Limb (tissue), 2 donors: ENCODE measurements at regions not wholly inside any gene's neighbourhood (a gene's known extent, or its start where the extent isn't known, plus 50 kb on each side); places are given as distances from the start of the nearest gene placed in this dataset.
A peak's percentile ranks its signal among the peaks of the same experiment; 100 is the strongest.

Source experiments
- DNase-seq, 2 donors: peaks; one replicate each; pipeline ENCODE4 v3.0.0-alpha.2; 2016; ENCODE audit errors: extremely low spot score in 2 of 2

GRCh38 chr12:123078120-123078465 is 72.8 kb downstream of the PITPNM2 start:
- DNase-seq, result peak in 1 of 2 donors; percentile 66

GRCh38 chr12:123077298-123078119 is 73.4 kb downstream of the PITPNM2 start:
- no peak for DNase-seq

- no peak for DNase-seq
Measured at GRCh38 chr12:123076604-123077297, 74.1 kb downstream of the PITPNM2 start.

- peak in 1 of 2 donors; percentile 65 for DNase-seq
Measured at GRCh38 chr12:123075646-123076171, 75.2 kb downstream of the PITPNM2 start.

GRCh38 chr12:123075087-123075645 is 75.7 kb downstream of the PITPNM2 start:
- no peak for DNase-seq

GRCh38 chr12:123073962-123074801 is 76.7 kb downstream of the PITPNM2 start:
- no peak for DNase-seq

GRCh38 chr12:123073292-123073691 is 77.6 kb downstream of the PITPNM2 start:
- no peak for DNase-seq

GRCh38 chr12:123071857-123072256 is 79.0 kb downstream of the PITPNM2 start:
- no peak for DNase-seq

- DNase-seq, result no peak
Measured at GRCh38 chr12:123071099-123071800, 79.6 kb downstream of the PITPNM2 start.

- no peak for DNase-seq
Measured at GRCh38 chr12:123070267-123071081, 80.4 kb downstream of the PITPNM2 start.

- DNase-seq, result no peak
Measured at GRCh38 chr12:123069436-123070266, 81.2 kb downstream of the PITPNM2 start.

- DNase-seq, result no peak
Measured at GRCh38 chr12:123067654-123068053, 83.2 kb downstream of the PITPNM2 start.

- no peak for DNase-seq
Measured at GRCh38 chr12:123066384-123066710, 84.5 kb downstream of the PITPNM2 start.

GRCh38 chr12:123065676-123066383 is 85.1 kb downstream of the PITPNM2 start:
- DNase-seq, result no peak

GRCh38 chr12:123064885-123065619 is 84.6 kb downstream of the ARL6IP4 start:
- DNase-seq, result no peak

GRCh38 chr12:123064366-123064765 is 83.9 kb downstream of the ARL6IP4 start:
- no peak for DNase-seq

- no peak for DNase-seq
Measured at GRCh38 chr12:123063535-123063934, 83.1 kb downstream of the ARL6IP4 start.
